NCI-H1092 (cell line): ENCODE measurements at regions not wholly inside any gene's neighbourhood (a gene's known extent, or its start where the extent isn't known, plus 50 kb on each side); places are given as distances from the start of the nearest gene placed in this dataset.
A peak's percentile ranks its signal among the peaks of the same experiment; 100 is the strongest.
"Not testable (repeated sequence)": the region's sequence is repeated elsewhere in the genome, so short reads cannot be mapped to it uniquely, and the experiment has no call there.

Source experiments
- DNase-seq: peaks from one replicate; lab custom pipeline; 2025; lab: John Stamatoyannopoulos, UW

DNA sequence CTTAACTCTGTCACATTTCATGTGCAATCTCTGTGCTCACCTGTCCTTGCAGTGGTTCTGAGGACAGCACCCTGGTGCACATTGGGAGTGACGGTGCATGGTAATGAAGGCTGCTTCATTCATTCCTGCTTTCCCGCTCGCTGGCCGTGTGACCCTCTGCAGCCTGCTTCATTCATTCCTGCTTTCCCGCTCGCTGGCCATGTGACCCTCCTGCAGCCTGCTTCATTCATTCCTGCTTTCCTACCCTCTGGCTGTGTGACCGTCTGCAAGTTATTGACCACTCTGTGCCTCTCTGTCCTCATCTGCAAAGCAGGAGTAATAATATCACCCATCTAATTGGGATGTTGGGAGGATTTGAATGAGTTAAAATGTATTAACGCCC is 189.1 kb upstream of the TMEM132C start:
- DNase-seq, result no peak

DNA sequence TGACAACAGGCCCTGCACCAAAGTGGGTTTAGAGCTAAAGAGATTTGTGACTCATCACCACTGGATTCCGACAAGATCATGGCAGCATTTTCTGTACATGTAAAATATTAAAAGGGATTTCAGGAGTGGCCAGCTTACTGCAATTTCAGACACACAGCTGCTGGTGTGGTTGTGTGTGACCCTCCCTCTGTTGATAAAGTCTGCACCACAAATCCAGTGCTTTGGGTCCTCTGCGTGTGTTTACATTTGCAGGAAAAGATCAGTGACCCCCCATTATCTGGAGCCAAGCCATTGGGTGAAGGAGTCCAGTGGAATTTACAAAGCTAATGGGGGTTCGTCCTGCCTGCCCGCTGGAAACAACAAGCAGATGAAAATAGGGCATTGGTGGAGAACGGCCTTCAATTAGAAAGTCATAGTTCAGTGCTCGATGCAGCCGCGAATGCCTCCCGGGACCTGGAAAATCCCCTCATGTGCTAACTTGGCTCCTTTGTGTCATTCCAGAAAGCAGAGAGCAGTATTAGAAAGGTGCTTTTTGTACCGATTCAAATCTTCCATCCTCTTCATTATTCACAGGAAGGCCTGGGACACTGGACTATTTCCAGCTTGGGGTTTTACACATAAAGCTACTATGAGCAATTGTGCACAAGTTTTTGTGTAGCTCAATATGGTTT is 188.5 kb upstream of the TMEM132C start:
- DNase-seq, result no peak

DNA sequence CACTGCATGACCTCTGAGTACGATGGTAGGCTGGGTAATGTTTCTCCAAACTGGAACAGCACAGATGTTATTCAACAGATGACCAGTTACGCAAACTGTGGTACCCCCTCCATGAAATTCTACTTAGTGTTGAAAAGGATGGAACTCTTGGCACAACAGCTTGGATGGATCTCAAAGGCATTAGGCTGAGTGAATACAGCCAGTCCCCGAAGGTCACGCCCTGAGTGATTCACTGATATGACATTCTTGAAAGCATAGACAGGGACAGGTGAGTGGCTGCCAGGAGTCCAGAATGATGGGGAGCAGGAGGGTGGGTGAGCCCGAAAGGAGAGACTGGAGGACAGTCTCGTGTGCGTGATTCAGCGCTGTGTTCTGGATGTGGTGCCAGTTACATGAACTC is 187.5 kb upstream of the TMEM132C start:
- DNase-seq, result no peak

DNA sequence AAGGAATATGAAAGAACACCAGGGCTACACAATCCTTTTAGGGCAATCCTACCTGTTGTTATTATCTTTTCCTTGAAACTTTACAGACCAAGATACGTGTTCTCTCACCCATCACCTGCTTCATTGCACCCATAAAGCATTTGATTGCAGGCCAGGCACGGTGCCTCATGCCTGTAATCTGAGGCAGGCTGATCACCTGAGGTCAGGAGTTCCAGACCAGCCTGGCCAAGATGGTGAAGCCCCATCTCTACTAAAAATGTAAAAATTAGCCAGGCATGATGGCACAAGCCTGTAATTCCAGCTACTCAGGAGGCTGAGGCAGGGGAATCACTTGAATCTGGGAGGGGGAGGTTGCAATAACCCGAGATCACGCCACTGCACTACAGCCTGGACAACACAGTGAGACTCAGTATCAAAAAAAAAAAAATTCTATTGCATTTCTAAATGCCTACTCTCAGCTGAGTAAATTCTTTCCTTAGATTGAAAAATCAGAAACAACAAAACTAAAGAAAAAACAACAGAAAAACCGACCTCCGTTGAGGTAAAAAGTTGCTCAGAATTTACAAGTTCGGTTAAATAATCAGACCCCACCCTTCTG is 183.7 kb upstream of the TMEM132C start:
- DNase-seq, result no peak

DNA sequence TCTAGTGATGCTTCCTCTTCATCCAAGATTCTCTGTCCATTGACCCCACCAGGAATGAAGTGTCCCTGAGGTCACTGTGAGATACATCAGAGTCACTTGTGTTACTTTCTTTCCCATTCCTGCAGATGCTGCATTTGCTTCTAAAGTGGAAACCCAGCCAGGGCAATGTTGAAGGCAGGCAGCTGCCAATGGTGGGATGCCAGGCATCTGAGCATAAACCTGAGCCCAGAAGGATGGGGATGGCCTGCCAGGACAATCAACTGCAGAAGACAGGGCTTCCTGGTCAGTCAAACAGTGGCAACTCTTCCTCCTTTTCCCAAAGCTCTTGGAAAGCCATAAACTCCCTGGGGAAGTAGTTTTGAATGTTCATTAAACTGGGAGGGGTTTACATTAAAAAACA is 178.0 kb upstream of the TMEM132C start:
- no peak for DNase-seq

DNA sequence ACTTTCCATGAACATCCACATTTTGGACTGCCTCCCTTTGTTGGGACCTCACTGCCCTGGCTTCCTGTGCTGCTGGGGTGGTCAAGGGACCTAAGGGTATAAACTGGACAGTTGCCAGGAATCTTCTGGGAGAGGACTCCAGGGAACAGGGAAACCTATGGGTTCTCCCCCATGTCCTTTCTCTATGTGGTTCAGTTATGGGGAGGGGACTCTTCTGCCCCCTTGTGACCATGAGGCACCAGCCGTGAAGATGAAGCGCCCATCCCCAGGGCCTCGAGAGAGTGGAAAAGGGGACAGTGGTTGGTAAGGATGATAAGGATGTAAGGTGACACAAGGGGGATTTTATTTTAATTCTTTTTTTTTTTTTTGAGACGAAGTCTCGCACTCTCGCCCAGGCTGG is 177.0 kb upstream of the TMEM132C start:
- DNase-seq, result no peak

DNA sequence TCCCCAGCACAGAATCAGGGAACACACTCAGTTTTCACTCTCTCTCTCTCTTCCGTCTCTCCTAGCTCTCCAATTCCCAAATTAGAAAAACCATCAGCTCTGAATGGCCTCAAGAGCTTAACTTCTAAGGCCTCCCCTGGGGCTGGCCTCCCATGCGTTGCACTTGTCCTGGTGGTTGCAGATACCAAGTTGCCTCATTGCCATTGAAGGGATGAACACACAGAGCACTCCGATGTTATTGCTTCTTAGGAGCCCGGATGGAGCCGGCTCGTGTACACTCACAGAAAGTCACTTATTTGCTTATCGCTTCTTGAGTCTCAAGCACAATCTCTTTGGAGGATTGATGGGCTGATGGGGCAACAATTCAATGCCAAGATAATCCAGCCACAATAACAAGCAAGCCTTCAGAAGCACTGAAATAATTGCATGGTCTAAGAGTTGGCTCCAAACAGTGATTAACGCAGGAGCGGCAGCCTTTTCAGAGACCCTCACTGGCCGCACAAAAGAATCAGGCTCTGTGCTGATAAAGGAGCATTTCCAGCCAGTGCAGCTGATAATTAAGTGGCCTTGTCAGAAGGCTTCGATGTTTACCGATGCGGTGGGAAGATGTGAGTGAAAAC is 175.8 kb upstream of the TMEM132C start:
- peak; percentile 35 for DNase-seq

DNA sequence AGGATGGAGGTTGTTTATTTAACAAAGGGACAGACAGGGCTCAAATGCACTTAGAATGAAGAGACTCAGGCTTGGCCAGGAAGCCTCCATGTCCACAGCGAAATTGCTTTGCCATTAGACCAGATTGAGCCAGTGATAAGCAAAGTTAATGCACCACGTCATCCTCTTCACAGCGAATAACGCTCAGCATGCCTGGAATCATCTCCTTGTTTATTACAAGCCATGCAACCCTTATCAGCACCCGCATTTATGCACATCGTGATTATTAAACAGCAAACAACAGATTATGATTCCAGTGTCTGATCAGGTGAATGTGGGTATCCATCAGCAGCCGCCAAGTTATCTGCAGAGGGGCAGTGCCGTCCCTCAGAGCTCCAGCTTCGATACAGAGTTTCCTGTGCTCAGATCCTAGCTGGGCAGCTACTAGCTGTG is 175.0 kb upstream of the TMEM132C start:
- no peak for DNase-seq

DNA sequence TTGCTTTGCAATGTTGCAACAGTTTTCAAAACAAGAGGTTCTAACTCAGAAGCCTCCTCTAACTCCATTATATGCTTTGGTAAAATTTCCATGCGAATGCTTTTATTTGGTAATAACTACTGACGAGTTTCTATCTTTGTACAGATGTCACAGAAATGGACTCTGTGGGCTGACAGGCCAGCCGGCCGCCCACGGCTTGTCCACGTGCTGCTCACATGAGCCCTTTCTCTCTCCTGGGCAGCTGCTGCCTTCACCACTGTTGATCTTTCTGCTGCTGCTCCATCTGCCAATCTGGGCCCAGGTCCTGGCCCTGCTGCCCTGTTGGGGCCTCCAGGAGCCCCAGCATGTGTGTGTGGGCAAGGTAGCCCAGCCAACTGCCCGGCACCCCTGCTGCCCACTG is 168.2 kb upstream of the TMEM132C start:
- no peak for DNase-seq

DNA sequence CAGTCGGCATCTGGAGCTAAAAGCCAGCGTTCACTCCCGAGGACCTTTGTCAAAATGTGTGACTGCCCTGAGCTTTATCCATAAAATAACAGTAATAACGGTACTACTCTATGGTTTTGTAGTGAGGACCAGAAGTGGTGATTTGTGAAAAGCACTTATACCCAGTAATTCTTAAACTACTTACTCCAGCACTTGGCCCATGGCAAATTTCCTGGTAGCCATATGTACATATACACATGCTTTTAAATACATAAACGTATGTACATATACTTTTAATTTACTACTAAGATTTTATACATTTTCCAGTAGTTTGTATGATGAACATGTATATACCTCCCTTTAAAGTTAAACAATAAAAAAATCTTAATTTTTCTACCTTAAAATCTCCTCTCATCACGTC is 163.8 kb upstream of the TMEM132C start:
- DNase-seq, result no peak

DNA sequence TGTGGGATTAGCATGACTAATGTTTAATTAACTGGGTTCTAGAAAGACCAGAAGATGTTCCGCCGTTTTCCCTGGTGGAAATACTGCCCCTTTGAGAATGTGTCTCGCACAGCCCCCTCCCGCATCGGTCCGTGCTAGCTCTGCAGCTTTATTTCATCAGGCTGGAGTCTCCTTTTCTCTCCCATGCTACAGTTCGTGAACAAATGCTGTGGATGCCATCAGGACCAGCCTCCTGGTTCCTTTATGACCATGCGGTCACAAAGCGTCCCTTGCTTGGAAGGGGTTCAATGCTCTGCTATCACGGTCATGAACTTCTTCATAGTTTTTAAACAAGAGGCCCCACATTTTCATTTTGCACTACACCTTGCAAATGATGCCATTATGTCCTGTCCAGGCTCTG is 157.7 kb upstream of the TMEM132C start:
- DNase-seq, result no peak

DNA sequence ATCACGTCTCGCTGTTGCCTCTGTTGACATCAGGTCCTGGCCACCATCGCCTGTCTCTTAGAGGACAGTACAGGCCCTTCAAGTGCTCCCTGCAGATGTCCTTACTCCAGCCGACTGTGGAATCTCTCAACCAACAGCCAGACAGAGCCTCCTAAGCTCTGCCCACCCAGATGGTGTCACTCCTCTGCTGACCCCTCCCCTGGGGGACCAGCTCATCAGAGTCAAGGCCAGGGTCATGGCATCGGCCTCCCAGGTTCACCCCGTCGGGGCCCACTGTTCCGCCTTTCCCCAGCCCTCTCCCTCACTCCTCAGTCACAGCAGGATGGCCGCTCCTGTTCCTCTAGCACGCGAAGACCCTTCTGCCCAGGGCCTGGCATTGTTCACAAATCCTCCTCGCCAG is 157.3 kb upstream of the TMEM132C start:
- no peak for DNase-seq

DNA sequence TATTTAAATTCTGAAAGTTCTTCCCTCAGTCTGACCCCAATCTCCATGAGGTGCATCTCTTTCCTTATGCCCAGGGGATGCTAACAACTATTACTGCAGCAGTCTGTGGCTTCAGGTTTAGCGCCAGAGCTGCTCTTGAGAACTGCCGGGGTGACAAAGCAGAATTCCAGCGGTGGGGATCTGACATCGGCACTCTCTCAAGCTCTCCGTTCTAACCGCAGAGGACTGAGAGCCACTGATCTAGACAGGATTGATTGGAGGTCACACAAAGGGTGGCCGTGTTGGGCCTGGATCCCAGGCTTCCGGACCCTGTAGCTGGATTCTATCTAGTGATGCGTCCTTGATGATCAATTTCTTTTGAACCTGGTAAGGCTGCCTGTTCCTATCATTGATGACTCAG is 155.6 kb upstream of the TMEM132C start:
- no peak for DNase-seq

DNA sequence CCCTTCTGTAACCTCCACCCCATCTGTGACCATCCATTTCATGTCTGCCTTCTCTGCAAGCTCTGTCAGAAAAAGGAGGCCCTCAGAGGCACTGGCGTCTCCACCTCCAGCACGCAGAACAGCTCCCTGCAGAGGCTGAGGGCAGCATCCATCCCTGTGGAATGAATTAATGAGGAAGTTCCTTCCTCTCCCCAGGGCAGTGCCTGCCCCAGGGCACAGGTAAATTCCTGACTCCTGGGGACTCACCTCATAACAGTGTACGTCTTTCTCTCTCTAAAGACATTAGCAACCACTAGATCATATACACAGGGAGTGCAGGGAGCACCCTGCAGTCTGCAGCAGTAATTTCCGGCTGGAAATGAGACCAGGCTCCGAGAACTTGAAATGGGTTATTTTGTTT is 155.0 kb upstream of the TMEM132C start:
- DNase-seq, result no peak

DNA sequence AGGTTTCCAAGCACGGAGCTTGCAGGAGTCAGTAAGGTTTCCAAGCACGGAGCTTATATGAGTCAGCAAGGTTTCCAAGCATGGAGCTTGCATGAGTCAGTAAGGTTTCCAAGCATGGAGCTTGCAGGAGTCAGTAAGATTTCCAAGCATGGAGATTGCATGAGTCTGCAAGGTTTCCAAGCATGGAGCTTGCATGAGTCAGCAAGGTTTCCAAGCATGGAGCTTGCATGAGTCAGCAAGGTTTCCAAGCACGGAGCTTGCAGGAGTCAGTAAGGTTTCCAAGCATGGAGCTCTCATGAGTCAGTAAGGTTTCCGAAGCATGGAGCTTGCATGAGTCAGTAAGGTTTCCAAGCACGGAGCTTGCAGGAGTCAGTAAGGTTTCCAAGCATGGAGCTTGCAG is 153.7 kb upstream of the TMEM132C start:
- not testable (repeated sequence) for DNase-seq

DNA sequence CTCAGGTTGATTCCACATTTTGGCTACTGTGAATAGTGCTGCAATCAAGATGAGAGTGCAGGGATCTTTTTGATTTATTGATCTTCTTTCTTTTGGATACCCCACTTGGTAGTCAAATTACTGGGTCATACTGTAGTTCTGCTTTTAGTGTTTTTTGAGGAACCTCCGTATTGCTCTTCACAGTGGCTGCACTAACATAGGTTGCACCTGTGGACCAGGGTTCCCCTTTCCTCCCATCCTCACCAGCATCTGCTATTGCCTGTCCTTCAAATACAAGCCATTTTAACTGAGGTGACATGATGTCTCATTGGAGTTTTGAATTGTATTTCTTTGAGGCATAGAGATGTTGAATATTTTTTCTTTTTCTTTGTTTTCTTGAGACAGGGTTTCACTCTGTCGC is 152.5 kb upstream of the TMEM132C start:
- DNase-seq, result no peak

DNA sequence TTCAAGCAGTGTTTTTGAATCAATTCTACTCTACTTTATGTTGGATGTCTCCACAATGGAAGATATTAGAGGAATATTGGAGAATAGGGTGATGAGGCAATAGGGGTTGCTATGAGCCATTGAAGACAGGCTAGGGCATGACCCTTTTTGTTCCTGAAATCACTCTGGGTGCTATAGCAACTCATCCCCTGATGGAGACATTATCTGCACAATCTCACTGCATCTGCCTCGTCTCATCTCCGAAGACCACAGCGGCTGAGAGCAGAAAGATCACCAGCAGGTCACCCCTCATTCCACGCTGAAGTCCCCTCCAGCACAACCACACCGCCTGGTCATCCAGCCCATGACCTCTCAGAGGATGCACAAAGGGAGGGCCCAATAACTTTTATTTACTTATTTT is 150.4 kb upstream of the TMEM132C start:
- no peak for DNase-seq

DNA sequence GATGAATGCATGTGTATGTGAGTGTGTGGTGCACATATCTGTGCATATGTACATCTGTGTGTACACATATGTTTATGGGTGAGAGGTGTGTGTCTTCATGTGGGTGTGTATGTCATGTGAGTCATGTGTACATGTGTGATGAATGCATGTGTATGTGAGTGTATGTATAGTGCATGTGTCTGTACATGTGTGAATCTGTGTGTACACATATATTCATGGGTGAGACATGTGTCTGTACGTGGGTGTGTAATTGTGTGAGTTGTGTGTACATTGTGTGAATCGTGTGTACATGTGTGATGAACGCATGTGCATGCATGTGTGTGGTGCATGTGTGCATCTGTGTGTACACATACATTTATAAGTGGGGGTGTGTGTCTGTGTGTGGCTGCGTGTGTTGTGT is 146.9 kb upstream of the TMEM132C start:
- no peak for DNase-seq

DNA sequence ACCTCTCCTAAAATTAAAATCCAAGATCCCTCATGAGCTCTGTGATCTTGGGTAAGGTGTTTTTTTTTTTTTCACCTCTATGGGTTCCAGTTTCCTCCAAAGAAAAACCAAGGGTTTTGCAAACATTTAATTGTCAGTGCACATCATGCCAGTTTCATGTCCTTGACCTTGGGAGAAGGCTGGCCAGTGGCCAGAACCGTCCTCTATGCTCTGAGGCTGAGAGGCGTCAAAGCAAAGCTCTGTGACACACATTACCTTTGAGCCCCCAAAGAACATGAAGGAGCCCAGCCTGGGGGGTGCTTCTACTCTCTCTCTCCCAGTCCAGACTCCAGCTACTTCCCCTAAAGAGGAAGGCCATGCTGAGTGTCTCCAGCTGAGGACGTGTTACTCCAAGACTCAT is 145.5 kb upstream of the TMEM132C start:
- DNase-seq, result no peak

DNA sequence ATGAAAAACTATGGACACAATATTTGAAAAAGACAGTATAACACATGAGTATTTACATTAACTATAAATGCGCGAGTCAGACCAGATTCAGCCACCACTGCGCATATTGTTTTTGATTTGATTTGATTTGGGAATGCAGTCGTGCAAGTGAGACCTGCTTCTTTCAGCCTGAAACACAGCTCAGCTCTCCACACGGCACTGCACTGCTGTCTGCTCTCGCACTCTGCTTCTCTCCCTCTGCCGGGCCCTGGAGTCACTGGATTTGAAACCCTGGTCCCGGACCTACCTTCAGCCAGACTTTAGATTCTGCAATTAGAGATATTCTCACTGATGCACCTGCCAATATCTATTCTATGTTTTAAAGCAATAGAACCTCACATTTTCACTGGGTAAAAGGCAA is 143.9 kb upstream of the TMEM132C start:
- no peak for DNase-seq

DNA sequence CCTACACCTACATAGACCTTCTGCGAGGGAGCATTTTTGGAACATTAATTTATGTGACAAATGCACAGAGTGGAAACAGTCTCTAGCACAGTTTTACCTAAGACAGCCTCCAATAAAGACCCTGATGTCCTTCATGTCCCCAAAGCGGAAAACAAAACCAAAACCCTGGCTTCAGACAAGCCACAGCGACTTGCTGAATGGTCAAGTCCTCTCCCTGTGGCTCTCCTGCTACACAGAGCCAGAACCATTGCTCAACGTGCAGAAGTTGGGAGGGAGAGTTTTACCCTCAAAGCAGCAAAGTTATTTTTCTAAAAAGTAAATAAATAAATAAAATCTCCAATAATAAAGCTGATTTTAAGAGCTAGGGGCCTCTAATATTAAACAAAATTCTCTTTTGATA is 135.0 kb upstream of the TMEM132C start:
- no peak for DNase-seq

DNA sequence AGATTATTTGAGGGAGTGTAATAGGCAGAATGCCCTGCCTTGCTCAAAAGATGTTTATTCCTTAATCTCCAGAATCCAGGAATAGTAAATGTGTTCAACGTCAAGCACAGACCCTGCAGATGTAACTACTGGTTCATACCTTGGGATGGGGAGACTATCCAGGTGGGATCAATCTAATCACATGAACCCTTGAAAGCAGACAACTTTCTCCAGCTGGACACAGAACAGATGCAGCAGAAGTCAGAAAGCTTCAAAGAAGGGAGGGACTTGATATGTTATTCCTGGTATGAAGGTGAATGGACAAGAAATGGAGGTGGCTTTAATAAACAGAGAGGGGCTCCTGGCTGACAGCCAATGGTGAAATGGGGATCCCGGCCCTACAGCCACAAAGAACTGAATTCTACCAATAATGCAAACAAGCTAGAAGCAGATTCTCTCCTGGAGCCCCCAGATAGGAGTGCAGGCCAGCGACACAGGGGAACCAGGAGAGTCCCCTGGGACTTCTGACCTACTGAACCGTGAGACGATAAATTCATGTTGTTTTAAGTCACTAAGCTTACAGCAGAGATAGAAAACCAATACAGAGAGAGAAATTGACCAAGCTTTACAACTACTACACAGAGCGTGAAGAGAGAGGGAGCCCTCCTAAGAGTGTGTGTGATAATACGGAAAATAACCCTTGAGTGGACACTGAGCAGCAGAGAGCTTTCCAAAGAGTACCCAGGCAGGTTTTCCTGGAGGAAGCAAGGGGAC is 133.5 kb upstream of the TMEM132C start:
- DNase-seq, result peak; percentile 65

DNA sequence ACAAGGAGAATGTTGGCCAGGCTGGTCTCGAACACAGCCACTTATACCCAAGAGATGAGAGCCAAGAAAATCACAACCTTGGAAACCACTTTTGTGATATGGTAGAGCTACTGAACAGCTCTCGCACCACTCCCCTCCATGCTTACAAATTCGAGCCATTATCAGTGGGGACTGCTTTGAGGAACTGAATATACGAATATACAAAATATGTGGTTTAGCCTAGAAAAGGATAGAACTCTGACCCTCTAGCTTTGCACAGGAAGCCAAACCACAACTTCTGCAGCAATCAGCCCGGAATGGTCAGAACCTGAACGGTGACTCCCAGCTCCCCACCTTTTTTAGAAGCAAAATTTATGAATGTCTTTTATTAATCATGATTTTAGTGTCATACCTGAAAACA is 129.8 kb upstream of the TMEM132C start:
- no peak for DNase-seq
